AG09319 (cell line): ENCODE measurements at regions not wholly inside any gene's neighbourhood (a gene's known extent, or its start where the extent isn't known, plus 50 kb on each side); places are given as distances from the start of the nearest gene placed in this dataset.
"Not testable (repeated sequence)": the region's sequence is repeated elsewhere in the genome, so short reads cannot be mapped to it uniquely, and the experiment has no call there.

ENCODE experiments used
- DNase-seq: peaks from one replicate; pipeline ENCODE4 v3.0.0-alpha.2; 2010; ENCODE audit warnings: low read depth; ENCODE audit errors: extremely low read depth
- TF ChIP-seq, protein P1 (sequence below): IDR thresholded peaks from 2 replicates; pipeline ENCODE4 v1.5.1; 2011; ENCODE audit warnings: low read depth, mild to moderate bottlenecking, inconsistent platforms, low read length, moderate library complexity

DNA sequence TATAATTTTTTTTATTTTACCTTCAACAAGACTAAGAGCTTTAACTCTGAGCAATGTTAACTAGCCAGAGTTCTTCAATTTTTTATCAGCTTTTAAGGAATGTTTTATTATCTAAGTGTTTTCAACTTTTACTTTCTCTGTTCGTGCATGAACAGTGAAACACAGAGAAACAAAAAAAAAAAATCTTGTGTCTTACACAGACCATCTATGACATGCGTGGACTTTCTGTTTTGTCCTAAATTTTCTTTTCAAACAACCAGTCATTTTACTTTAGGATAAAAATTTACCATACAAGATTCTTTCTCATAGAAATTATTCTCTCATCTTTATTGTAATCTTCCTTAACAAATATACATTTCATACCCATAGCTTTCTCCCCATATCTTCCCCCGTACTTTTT, 731.9 kb upstream of the PCDH10 start:
- TF ChIP-seq, protein P1, sequence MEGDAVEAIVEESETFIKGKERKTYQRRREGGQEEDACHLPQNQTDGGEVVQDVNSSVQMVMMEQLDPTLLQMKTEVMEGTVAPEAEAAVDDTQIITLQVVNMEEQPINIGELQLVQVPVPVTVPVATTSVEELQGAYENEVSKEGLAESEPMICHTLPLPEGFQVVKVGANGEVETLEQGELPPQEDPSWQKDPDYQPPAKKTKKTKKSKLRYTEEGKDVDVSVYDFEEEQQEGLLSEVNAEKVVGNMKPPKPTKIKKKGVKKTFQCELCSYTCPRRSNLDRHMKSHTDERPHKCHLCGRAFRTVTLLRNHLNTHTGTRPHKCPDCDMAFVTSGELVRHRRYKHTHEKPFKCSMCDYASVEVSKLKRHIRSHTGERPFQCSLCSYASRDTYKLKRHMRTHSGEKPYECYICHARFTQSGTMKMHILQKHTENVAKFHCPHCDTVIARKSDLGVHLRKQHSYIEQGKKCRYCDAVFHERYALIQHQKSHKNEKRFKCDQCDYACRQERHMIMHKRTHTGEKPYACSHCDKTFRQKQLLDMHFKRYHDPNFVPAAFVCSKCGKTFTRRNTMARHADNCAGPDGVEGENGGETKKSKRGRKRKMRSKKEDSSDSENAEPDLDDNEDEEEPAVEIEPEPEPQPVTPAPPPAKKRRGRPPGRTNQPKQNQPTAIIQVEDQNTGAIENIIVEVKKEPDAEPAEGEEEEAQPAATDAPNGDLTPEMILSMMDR, result no peak
- DNase-seq, result no peak

DNA sequence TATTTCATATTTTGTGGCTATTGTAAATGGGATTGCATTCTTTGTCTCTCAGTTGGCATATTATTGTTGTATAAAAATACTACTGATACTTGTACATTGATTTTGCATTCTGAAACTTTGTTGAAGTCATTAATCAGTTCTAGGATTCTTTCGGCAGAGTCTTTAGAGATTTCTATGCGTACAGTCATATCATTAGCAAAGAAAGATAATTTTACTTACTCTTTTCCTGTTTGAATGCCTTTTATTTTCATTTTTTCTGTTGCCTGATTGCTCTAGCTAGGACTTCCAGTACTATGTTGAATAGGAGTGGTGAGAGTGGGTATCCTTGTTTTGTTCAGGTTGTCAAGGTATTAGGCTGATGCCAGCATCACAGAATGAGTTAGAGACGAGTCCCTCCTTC, 722.0 kb upstream of the PCDH10 start:
- TF ChIP-seq, protein P1, result no peak
- no peak for DNase-seq

DNA sequence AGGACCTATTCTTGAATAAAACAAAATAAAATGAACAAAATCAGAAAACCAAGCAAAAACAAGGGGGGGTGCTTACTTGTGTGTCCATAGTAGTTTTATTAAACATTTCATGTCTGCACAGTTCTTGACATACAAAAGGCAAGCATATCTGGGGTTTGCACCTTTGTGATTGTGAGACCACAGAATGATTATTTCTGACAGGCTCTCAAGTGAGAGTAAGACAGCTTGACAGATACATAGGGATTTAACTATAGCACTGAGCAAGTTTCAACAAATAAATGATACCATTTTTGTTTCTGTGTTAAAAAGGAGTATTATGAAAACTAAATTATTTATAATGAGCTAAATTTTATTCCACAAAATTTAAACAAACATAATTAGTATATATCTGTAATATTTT, 712.0 kb upstream of the PCDH10 start:
- TF ChIP-seq, protein P1, result no peak
- no peak for DNase-seq

DNA sequence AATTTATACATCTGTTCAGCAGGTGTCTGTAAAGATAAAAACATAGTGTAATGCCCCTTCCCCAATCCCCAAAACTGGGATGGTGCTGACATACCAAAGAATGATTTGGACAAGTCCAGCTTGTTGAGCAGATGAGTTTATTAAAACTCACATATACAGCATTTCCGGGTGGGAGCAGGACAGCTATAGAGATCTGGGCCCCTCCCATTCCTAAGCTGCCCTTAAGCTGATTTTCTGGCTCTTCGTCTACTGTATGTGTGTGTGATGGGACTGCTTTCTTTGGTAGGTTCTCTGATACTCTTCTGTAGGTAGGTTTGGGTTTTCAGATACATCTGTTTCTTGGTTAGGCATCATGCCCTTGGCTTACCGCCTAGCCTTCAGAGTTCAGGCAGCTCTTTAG, 703.7 kb upstream of the PCDH10 start:
- TF ChIP-seq, protein P1, result no peak
- no peak for DNase-seq

DNA sequence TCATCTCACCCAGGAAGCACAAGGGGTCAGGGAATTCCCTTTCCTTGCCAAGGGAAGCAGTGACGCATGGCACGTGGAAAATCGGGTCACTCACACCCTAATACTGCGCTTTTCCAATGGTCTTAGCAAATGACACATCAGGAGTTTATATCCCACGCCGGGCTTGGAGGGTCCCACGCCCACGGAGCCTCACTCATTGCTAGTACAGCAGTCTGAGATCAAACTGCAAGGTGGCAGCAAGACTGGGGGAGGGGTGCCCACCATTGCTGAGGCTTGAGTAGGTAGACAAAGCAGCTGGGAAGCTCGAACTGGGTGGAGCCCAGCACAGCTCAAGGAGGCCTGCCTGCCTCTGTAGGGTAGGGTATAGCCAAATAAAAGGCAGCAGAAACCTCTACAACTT, 691.1 kb upstream of the PCDH10 start:
- not testable (repeated sequence) for DNase-seq

DNA sequence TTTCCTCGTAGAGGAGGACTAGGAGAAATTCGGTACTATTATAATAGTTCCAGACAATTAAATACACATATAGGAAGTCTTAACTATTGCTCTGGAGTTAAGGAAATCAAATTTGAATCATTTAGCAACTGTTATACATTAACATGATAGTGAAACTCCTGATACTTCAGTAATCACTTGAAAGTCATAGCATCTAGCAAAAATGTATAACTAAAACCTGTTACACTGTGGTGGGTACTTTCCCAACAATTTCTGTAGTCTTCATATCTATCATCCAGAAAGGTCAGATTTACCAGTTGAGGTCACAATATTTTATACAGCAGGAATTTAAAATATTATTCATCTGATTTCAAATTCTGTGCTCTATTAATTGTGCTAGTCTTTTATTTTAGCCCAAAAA, 669.6 kb upstream of the PCDH10 start:
- TF ChIP-seq, protein P1, result no peak
- no peak for DNase-seq

DNA sequence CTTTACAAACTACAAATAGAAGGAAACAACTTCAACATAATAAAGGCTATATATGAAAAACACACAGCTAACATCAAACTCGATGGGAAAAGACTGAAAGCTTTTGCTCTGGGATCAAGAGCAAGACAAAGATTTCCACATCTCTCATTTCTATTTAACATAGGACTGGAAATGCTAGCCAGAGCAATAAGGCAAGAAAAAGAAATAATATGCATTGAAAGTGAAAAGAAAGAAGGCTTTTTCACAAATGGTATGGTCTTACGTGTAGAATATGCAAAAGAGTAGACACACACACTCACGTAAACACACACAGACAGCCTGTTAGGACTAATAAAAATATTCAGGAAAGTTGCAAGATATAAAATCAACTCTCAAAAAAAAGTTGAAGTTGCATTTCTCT, 660.5 kb upstream of the PCDH10 start:
- DNase-seq, result no peak
- TF ChIP-seq, protein P1, result no peak

DNA sequence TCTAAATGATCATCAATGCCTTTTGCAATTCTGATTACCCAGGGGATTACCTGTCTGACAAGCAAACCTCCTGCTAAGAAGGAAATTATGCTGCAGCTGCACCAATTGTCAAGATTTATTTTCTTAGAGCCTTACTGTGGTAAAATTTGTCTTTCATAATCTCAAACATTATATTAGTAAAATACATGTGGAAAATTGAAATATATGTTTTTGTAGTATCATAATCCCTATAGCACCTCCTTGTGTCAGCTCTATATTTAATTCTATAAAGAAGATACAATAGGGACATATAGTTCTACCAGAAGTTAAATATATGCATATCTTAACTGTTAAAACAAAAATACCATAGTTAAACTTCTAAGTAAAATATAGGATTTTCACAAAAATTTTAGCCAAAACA, 655.6 kb upstream of the PCDH10 start:
- no peak for DNase-seq
- TF ChIP-seq, protein P1, result no peak

DNA sequence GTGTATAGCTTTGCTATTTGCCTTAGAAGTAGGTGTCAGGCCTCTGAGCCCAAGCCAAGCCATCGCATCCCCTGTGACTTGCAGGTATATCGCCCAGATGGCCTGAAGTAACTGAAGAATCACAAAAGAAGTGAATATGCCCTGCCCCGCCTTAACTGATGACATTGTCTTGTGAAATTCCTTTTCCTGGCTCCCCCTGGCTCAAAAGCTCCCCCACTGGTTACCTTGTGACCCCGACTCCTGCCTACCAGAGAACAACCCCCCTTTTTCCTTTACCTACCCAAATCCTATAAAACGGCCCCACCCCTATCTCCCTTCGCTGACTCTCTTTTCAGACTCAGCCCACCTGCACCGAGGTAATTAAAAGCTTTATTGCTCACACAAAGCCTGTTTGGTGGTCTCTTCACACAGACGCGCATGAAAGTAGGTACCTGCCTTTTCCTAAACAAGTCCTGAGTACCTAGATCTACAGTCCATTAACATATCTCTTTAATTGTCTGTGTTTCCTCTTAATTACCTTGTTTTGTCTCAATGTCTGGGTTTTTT, 653.8 kb upstream of the PCDH10 start:
- DNase-seq, result not testable (repeated sequence)
